Trophoblast cell (in vitro differentiated cells and primary cell): ENCODE measurements at regions not wholly inside any gene's neighbourhood (a gene's known extent, or its start where the extent isn't known, plus 50 kb on each side); places are given as distances from the start of the nearest gene placed in this dataset.
A peak's percentile ranks its signal among the peaks of the same experiment; 100 is the strongest.

Experiments used
- DNase-seq, 2 donors: peaks; one replicate each; pipeline ENCODE4 v3.0.0-alpha.2; 2016
- H2AFZ ChIP-seq: 2 replicates; pipeline ENCODE4 v1.6.1; 2013; ENCODE audit warnings: low read length, moderate library complexity, mild to moderate bottlenecking; ENCODE audit not compliant: insufficient read depth, poor library complexity
- H2AK5ac ChIP-seq: 2 replicates; pipeline ENCODE4 v1.6.1; 2013; ENCODE audit warnings: mild to moderate bottlenecking, low read length
- H2BK120ac ChIP-seq: 2 replicates; pipeline ENCODE4 v1.6.1; 2013; ENCODE audit warnings: low read length, mild to moderate bottlenecking, moderate library complexity; ENCODE audit not compliant: insufficient read depth, poor library complexity
- H2BK12ac ChIP-seq: 2 replicates; pipeline ENCODE4 v1.6.1; 2013; ENCODE audit warnings: mild to moderate bottlenecking, low read length, moderate library complexity
- H2BK5ac ChIP-seq: 2 replicates; pipeline ENCODE4 v1.6.1; 2013; ENCODE audit warnings: low read length, low read depth, moderate library complexity, mild to moderate bottlenecking; ENCODE audit not compliant: poor library complexity
- H3K14ac ChIP-seq: 2 replicates; pipeline ENCODE4 v1.6.1; 2013; ENCODE audit warnings: mild to moderate bottlenecking, low read length
- H3K18ac ChIP-seq: 2 replicates; pipeline ENCODE4 v1.6.1; 2013; ENCODE audit warnings: mild to moderate bottlenecking, low read length
- H3K23ac ChIP-seq: 2 replicates; pipeline ENCODE4 v1.6.1; 2013; ENCODE audit warnings: low read length
- H3K27ac ChIP-seq: 2 replicates; pipeline ENCODE4 v1.5.1; 2013; ENCODE audit warnings: low read depth, mild to moderate bottlenecking, inconsistent platforms, low read length, moderate library complexity
- H3K27me3 ChIP-seq: 2 replicates; pipeline ENCODE4 v1.6.1; 2013; ENCODE audit warnings: inconsistent platforms, mild to moderate bottlenecking, low read length, moderate library complexity; ENCODE audit not compliant: insufficient read depth
- H3K36me3 ChIP-seq, 2 experiments: 1 replicate in 1 of 2; 2 replicates in 1 of 2; pipeline ENCODE4 v1.6.1; 2013; ENCODE audit warnings: low read length in 2 of 2, mild to moderate bottlenecking in 2 of 2, moderate library complexity in 1 of 2; ENCODE audit not compliant: insufficient read depth in 2 of 2, control insufficient read depth in 1 of 2
- H3K4ac ChIP-seq: 2 replicates; pipeline ENCODE4 v1.6.1; 2013; ENCODE audit warnings: low read depth, mild to moderate bottlenecking, low read length, moderate library complexity
- H3K4me1 ChIP-seq, 2 experiments: 1 replicate in 1 of 2; 2 replicates in 1 of 2; pipeline ENCODE4 v1.6.1; 2013; ENCODE audit warnings: low read length in 2 of 2, mild to moderate bottlenecking in 2 of 2, moderate library complexity in 1 of 2; ENCODE audit not compliant: insufficient read depth in 2 of 2, control insufficient read depth in 1 of 2
- H3K4me2 ChIP-seq: 2 replicates; pipeline ENCODE4 v1.6.1; 2013; ENCODE audit warnings: inconsistent platforms, mild to moderate bottlenecking, low read length, moderate library complexity
- H3K4me3 ChIP-seq: 2 replicates; pipeline ENCODE4 v1.5.1; 2013; ENCODE audit warnings: mild to moderate bottlenecking, low read depth, low read length, inconsistent platforms
- H3K79me1 ChIP-seq: one replicate; pipeline ENCODE4 v1.6.1; 2013; ENCODE audit warnings: low read length
- H3K79me2 ChIP-seq: 2 replicates; pipeline ENCODE4 v1.6.1; 2013; ENCODE audit warnings: low read length, mild to moderate bottlenecking; ENCODE audit not compliant: control insufficient read depth, insufficient read depth, poor library complexity
- H3K9ac ChIP-seq: 2 replicates; pipeline ENCODE4 v1.6.1; 2013; ENCODE audit warnings: mild to moderate bottlenecking, low read length
- H3K9me3 ChIP-seq: 2 replicates; pipeline ENCODE4 v1.6.1; 2013; ENCODE audit warnings: low read depth, mild to moderate bottlenecking, control low read depth, inconsistent platforms, low read length; ENCODE audit not compliant: insufficient read depth
- H4K12ac ChIP-seq: 2 replicates; pipeline ENCODE4 v1.6.1; 2013; ENCODE audit warnings: low read depth, mild to moderate bottlenecking, low read length, moderate library complexity
- H4K8ac ChIP-seq: 2 replicates; pipeline ENCODE4 v1.6.1; 2013; ENCODE audit warnings: low read depth, mild to moderate bottlenecking, low read length, moderate library complexity
- H4K91ac ChIP-seq: one replicate; pipeline ENCODE4 v1.6.1; 2013; ENCODE audit warnings: low read depth, mild to moderate bottlenecking, low read length, moderate library complexity
- WGBS: extraction: QIAGEN DNeasy Blood & Tissue Kit; methylation state at CpG from one replicate; pipeline ENCODE4 v1.1.7; 2013; ENCODE audit warnings: missing lambda C conversion rate; ENCODE audit not compliant: insufficient read length, insufficient coverage; ENCODE audit errors: extremely low coverage; 5-methylcytosine and 5-hydroxymethylcytosine counted together

DNA sequence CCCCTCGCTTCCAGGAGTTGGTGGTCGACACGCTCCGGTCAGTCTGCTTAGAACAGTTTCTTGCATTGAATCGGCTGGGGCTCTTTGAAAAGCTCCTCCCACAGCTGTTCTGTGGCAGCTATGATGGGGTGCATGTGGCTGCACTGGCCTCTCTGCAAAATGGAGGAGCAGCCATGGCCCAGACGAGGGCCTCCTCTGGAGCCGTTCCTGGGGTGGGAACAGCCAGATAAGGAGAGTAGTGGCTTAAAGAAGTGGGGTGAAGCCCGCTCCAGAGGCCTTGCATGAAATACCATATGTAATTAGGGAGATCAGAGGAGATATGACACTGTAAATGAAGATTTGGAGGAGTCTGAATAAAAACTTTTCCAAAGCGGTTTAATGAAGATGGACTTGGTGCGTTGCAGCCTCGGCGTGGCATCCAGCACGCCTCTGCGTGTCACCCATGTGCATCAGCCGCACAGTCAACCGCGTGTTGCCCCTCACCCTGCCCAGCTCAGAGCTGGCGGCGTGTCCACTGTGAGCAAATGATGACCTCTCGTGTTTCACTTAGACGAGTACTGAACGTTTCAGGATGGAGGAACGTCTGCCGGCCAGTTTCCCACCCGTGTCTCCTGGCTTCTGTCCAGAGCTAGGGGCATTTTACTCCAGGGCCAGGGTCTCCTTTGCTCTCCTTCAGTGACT, 199.2 kb downstream of the TEX29 start:
- Histone ChIP-seq H4K8ac (no peak overlapping the region), H3K4me2 (no peak overlapping the region), H2BK12ac (no peak overlapping the region), H3K4me3 (peak overlapping the region; percentile 25), H3K27me3 (no peaks in the 10 kb centered on the region), H4K12ac (no peak overlapping the region), H3K36me3 (no peaks in the 10 kb centered on the region), H3K18ac (no peak overlapping the region), H3K23ac (no peak overlapping the region), H3K79me2 (no peaks in the 10 kb centered on the region), H2BK120ac (no peak overlapping the region), H3K9ac (no peak overlapping the region), H3K4me1 (no peaks in the 10 kb centered on the region), H3K4ac (no peak overlapping the region), H3K9me3 (no peaks in the 10 kb centered on the region), H2AFZ (no peak overlapping the region), H4K91ac (no peak overlapping the region), H3K14ac (no peak overlapping the region), H2BK5ac (no peak overlapping the region), H3K79me1 (no peaks in the 10 kb centered on the region), H2AK5ac (no peak overlapping the region), H3K27ac (no peak overlapping the region)
- DNase-seq = no peak
- no CpG with 5 or more reads among the region's 25 CpGs for WGBS

GRCh38 chr13:111521030-111521429, 200.6 kb downstream of the TEX29 start:
- no peak overlapping the region for H3K4me3 ChIP-seq
- H3K27ac ChIP-seq = no peak overlapping the region
- H3K79me1 ChIP-seq = no peaks in the 10 kb centered on the region

DNA sequence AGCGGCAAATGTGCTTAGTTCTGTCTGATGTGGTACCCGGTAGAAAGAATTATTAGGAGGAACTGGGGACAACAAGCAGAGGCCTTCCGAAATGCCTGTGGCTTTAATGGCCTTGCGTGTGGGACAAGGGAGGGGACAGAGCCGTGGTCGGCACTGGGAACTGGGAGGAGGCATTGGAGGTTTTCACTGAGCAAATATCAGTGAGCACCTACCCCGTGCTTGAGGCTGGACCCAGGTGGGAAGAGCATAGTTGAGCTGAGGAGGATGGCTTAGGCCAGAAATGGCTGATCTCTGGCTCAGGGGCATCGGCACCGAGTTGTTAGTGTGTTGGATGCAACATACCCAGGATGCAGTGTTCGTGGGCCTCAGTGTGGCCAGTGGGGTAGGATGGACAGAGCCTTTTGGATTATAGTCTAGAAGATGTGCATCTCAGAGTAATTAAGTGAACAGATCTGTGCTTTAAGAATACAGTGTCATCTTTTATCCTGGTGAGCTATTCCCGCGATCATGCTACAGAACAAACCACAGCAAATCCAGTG, 201.3 kb downstream of the TEX29 start:
- peaks cover 2% of the 10 kb centered on the region for H3K9me3 ChIP-seq
- no peak overlapping the region for H2BK5ac ChIP-seq
- no peaks in the 10 kb centered on the region for H3K36me3 ChIP-seq
- no peak overlapping the region for H4K8ac ChIP-seq
- no peaks in the 10 kb centered on the region for H3K27me3 ChIP-seq
- no CpG with 5 or more reads among the region's 12 CpGs for WGBS
- H3K4me2 ChIP-seq = no peak overlapping the region
- no peak overlapping the region for H3K9ac ChIP-seq
- H3K14ac ChIP-seq = no peak overlapping the region
- H4K91ac ChIP-seq = no peak overlapping the region
- H3K4ac ChIP-seq = no peak overlapping the region
- DNase-seq = no peak
- H2AK5ac ChIP-seq = no peak overlapping the region
- no peak overlapping the region for H3K4me3 ChIP-seq
- H3K18ac ChIP-seq = no peak overlapping the region
- H3K27ac ChIP-seq = no peak overlapping the region
- no peak overlapping the region for H2BK12ac ChIP-seq
- no peaks in the 10 kb centered on the region for H3K79me1 ChIP-seq
- H3K23ac ChIP-seq = no peak overlapping the region
- no peaks in the 10 kb centered on the region for H3K4me1 ChIP-seq
- H2BK120ac ChIP-seq = no peak overlapping the region
- no peak overlapping the region for H4K12ac ChIP-seq
- no peak overlapping the region for H2AFZ ChIP-seq
- no peaks in the 10 kb centered on the region for H3K79me2 ChIP-seq

More at GRCh38 chr13:111521030-111521429, 200.6 kb downstream of the TEX29 start:
- H3K4me2 ChIP-seq = no peak overlapping the region
- H3K14ac ChIP-seq = no peak overlapping the region
- no peaks in the 10 kb centered on the region for H3K36me3 ChIP-seq
- no peak overlapping the region for H3K9ac ChIP-seq
- H2BK120ac ChIP-seq = no peak overlapping the region
- no peaks in the 10 kb centered on the region for H3K79me2 ChIP-seq
- H2AFZ ChIP-seq = no peak overlapping the region
- no peak overlapping the region for H3K4ac ChIP-seq
- WGBS = no CpG with 5 or more reads among the region's 10 CpGs
- no peak overlapping the region for H4K12ac ChIP-seq
- DNase-seq = no peak
- H4K91ac ChIP-seq = no peak overlapping the region
- H4K8ac ChIP-seq = no peak overlapping the region
- H3K4me1 ChIP-seq = no peaks in the 10 kb centered on the region
- H2BK12ac ChIP-seq = no peak overlapping the region
- no peak overlapping the region for H3K23ac ChIP-seq
- no peak overlapping the region for H2AK5ac ChIP-seq
- H3K18ac ChIP-seq = no peak overlapping the region
- H3K9me3 ChIP-seq = no peaks in the 10 kb centered on the region
- no peak overlapping the region for H2BK5ac ChIP-seq
- H3K27me3 ChIP-seq = no peaks in the 10 kb centered on the region

DNA sequence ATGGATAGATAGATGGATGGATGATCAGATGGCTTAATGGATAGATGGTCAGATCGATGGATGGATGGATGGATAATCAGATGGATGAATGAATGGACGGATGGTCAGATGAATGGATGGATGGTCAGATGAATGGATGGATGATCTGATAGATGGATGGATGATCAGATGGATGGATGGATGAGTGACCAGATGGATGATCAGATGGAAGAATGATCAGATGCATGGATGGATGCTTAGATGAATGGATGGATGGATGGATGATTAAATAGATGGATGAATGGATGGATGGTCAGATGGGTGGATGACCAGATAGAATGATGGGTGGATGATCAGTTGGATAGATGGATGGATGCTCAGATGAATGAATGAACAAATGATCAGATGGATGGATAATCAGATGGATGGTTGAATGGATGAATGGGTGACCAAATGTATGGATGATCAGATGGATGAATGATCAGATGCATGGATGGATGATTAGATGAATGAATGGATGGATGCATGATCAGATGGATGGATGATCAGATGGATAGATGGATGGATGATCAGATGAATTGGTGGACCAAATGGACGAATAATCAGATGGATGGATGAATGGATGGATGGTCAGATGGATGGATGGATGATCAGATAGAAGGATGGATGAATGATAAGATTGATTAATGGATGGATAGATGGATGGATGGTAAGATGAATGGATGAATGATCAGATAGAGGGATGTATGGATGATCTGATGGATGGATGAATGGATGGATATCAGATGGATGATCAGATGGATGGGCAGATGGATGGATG, 205.1 kb downstream of the TEX29 start:
- H3K4me1 ChIP-seq = no peaks in the 10 kb centered on the region
- H4K12ac ChIP-seq = no peak overlapping the region
- H4K91ac ChIP-seq = no peak overlapping the region
- H3K27ac ChIP-seq = no peak overlapping the region
- no peak overlapping the region for H3K18ac ChIP-seq
- H3K36me3 ChIP-seq = no peaks in the 10 kb centered on the region
- no peak for DNase-seq
- no peak overlapping the region for H2AFZ ChIP-seq
- no peak overlapping the region for H3K4me3 ChIP-seq
- no peak overlapping the region for H3K4ac ChIP-seq
- H3K4me2 ChIP-seq = no peak overlapping the region
- no CpG with 5 or more reads among the region's 3 CpGs for WGBS
- H3K79me2 ChIP-seq = no peaks in the 10 kb centered on the region
- no peak overlapping the region for H2BK5ac ChIP-seq
- H3K14ac ChIP-seq = no peak overlapping the region
- H3K9ac ChIP-seq = no peak overlapping the region
- no peaks in the 10 kb centered on the region for H3K79me1 ChIP-seq
- H3K9me3 ChIP-seq = peaks cover 2% of the 10 kb centered on the region
- H4K8ac ChIP-seq = no peak overlapping the region
- no peak overlapping the region for H3K23ac ChIP-seq
- H2AK5ac ChIP-seq = no peak overlapping the region
- no peaks in the 10 kb centered on the region for H3K27me3 ChIP-seq
- H2BK120ac ChIP-seq = no peak overlapping the region
- no peak overlapping the region for H2BK12ac ChIP-seq
